ENCODE measurements at regions not wholly inside any gene's neighbourhood (a gene's known extent, or its start where the extent isn't known, plus 50 kb on each side); places are given as distances from the start of the nearest gene placed in this dataset.

DNA sequence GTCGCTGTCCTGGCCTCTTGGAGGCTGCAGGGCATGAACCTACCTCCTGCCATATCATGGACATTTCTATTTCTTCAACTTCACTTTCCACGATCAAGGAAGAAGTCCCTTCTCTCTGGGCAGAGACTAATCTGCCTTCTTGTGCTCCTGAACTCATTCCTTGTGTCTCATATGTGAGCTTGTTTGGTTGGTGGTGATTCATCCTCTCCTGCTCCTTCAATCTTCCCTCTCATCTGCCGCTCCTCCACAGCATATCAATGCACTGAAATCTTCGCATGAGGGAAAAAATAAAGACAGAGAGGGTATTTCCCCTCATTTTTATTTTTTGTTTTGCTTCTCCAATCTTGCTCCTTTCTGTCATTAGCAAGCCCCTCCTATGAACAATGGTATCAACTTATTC lies 571.7 kb upstream of the GOT2 start:
- H3K9me3 Mint-ChIP-seq (ENCODE audit: low read depth) = peaks cover 7% of the 10 kb centered on the region
- DNase-seq (no peak), ATAC-seq (no peak)
- no peak overlapping the region for H3K27ac Mint-ChIP-seq
- CTCF ChIA-PET = no interaction called here
- no peaks in the 10 kb centered on the region for H3K4me1 Mint-ChIP-seq
- H3K27me3 Mint-ChIP-seq = no peaks in the 10 kb centered on the region
- H3K4me3 Mint-ChIP-seq = no peak overlapping the region
- H3K36me3 Mint-ChIP-seq = no peaks in the 10 kb centered on the region

DNA sequence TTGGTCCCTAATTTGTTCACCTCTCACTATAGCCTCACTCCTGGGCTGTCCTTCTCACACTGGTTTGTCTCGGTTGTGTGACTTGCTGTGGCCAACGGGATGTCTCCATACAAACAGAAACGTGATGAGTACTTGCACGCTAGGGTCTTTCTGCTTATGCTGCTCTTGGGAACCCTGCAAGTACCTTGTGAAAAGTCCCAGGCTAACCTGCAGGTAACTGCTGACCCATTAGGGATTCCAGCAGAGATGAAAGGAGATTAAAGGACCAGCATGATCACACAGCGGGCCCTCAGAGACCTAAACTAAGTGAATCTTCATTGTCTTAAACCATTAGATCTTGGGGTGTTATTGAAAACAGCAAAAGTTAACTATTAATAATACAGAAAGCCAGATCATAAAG lies 562.8 kb upstream of the GOT2 start:
- no peaks in the 10 kb centered on the region for H3K27me3 Mint-ChIP-seq
- H3K9me3 Mint-ChIP-seq (ENCODE audit: low read depth) = peaks cover 4% of the 10 kb centered on the region
- H3K4me1 Mint-ChIP-seq = no peaks in the 10 kb centered on the region
- H3K27ac Mint-ChIP-seq = no peak overlapping the region
- DNase-seq (no peak), ATAC-seq (no peak)
- H3K4me3 Mint-ChIP-seq = no peak overlapping the region
- no peaks in the 10 kb centered on the region for H3K36me3 Mint-ChIP-seq
- CTCF ChIA-PET = no interaction called here

DNA sequence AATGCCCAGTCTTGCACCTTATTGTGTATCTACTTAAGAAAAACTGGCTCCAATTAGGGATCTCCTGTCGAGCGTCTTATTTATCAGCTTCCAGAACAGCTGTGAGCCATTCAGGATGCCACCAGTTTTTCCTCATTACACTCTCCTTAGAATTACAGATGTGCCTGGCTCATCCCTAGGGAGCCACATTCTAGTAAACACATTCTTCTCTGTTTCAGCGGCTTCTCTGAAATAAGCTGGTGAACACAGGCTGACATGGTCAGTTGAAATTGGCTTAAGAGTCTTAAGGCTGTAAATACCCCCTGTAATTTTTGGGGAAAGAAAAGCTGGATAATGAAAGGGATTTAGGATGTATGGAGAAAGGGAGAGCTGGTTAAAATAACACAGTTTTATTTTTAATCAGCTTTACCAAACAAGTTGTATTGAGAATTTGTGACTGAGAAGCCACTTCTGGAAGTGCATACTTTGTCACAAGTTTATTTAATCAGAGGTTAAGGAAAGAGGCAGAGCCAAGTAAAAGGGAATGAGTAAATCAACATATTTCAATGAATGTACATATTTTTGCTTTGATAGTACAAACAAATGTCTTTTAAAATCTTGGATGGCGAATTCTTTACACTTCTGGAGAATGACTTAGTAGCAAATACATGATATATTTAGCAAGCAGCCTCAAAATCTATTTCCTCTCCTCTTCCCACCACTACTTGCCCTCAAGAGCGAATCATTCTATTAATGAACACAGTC lies 562.0 kb upstream of the GOT2 start:
- no peak overlapping the region for H3K27ac Mint-ChIP-seq
- no peaks in the 10 kb centered on the region for H3K4me1 Mint-ChIP-seq
- no peak for DNase-seq
- peaks cover 4% of the 10 kb centered on the region for H3K9me3 Mint-ChIP-seq (ENCODE audit: low read depth)
- no peak for ATAC-seq
- CTCF ChIA-PET = no interaction called here
- H3K36me3 Mint-ChIP-seq = no peaks in the 10 kb centered on the region
- H3K4me3 Mint-ChIP-seq = no peak overlapping the region
- no peaks in the 10 kb centered on the region for H3K27me3 Mint-ChIP-seq

DNA sequence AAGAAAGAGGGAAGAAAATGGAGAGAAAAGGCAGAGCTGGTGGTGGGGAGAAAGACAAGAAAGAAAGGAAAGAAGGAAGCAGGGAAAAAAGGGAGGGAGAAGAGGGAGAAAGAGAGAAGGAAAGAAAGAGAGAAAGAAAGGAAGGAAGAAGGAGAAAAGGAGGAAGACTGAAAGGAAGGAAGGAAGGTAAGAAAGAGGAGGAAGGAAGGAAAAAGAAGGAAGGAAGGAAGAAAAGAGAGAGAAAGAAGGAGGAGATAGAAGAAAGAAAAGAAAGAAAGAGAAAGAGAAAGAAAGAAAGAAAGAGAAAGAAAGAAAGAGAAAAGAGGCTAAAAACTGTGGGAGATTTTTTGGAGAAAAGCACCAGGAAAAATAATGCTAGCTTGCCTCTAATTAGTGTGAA lies 561.4 kb upstream of the GOT2 start:
- no peaks in the 10 kb centered on the region for H3K36me3 Mint-ChIP-seq
- H3K4me1 Mint-ChIP-seq = no peaks in the 10 kb centered on the region
- DNase-seq (no peak), ATAC-seq (no peak)
- H3K9me3 Mint-ChIP-seq (ENCODE audit: low read depth) = peaks cover 6% of the 10 kb centered on the region
- H3K27ac Mint-ChIP-seq = no peak overlapping the region
- no peak overlapping the region for H3K4me3 Mint-ChIP-seq
- no peaks in the 10 kb centered on the region for H3K27me3 Mint-ChIP-seq
- CTCF ChIA-PET = no interaction called here

DNA sequence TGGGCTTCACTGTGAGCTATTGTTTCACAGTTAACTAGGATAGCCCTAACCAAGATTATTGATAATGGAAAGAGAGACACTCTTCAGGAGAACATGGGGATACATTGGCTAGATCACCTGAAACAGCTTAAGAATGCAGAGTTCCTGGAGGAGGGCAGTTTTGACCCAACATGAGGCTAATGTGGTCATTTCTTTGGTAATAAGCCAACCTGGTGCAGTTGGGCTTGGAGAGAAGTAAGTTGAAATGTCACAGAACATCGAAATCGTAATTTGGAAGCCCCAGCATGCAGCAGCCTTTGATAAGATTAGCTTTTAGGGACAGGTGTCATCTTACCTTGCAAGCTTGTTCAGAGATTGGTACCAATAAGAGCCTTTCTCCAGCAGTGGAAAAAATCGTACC lies 556.6 kb upstream of the GOT2 start:
- CTCF ChIA-PET = no interaction called here
- no peaks in the 10 kb centered on the region for H3K27me3 Mint-ChIP-seq
- ATAC-seq (no peak), DNase-seq (no peak)
- no peak overlapping the region for H3K4me3 Mint-ChIP-seq
- H3K4me1 Mint-ChIP-seq = no peaks in the 10 kb centered on the region
- H3K9me3 Mint-ChIP-seq (ENCODE audit: low read depth) = peaks cover 11% of the 10 kb centered on the region
- H3K36me3 Mint-ChIP-seq = no peaks in the 10 kb centered on the region
- no peak overlapping the region for H3K27ac Mint-ChIP-seq

DNA sequence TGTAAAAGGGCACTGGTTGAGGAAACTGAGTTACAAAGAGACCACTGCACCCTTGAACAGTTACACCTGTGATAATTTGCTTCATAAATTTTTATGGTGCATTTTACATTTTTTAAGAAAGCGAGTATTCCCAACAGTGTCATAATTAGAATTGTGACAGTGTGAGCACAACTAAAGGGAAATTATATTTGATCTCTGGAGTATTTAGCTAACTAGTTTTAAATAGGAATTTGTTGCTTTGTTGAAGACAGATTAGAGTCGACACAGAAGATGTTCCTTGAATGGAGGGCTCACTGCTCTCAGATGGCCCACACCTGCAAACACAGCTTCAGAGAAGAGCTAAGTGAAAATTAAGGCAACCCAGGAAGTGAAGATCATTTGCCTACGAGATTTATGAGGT lies 555.0 kb upstream of the GOT2 start:
- no peak for DNase-seq
- Mint-ChIP-seq H3K27ac (no peak overlapping the region), H3K4me3 (no peak overlapping the region), H3K36me3 (no peaks in the 10 kb centered on the region), H3K9me3 (ENCODE audit: low read depth) (peaks cover 12% of the 10 kb centered on the region), H3K4me1 (no peaks in the 10 kb centered on the region), H3K27me3 (no peaks in the 10 kb centered on the region)
- CTCF ChIA-PET = no interaction called here
- no peak for ATAC-seq

DNA sequence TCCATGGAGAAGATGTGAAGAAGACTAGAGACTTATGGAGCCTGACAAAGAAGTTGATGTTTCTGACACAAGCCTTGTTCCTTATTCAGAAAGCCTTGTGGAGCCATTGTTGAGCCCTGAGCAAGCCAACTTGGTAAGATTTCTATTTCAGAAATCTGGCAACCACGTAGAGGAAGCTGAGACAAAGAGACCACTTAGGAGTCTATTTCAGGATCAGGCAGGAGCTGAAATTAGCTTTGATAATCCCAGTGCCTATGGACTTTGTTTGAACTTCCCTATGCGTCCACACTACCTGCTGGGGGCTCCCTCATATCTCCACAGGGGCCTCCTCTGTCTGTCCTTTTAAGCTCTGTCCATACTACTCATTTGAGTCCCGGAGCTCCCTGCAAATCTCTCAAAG lies 540.0 kb upstream of the GOT2 start:
- CTCF ChIA-PET = no interaction called here
- no peak overlapping the region for H3K27ac Mint-ChIP-seq
- ATAC-seq (no peak), DNase-seq (no peak)
- H3K4me1 Mint-ChIP-seq = no peaks in the 10 kb centered on the region
- H3K27me3 Mint-ChIP-seq = no peaks in the 10 kb centered on the region
- H3K9me3 Mint-ChIP-seq (ENCODE audit: low read depth) = peaks cover 2% of the 10 kb centered on the region
- H3K36me3 Mint-ChIP-seq = no peaks in the 10 kb centered on the region
- H3K4me3 Mint-ChIP-seq = no peak overlapping the region

DNA sequence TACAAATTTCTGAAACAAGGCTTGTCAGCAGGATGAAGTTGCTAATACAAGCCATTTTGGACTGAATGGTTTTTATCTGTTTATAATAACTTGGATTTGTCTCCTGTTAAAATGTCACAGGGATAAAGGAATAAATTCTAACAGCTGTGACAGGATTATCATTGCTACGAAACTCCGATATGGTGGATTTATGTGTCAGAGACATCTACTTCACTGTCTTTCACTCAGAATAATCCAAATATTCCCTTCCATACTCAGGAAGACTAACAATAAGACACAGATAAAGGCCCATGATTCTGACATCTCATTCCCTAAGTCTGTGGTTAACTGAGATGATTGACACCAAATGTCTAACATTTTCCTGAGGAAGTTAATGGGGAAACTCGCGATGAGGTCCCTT lies 529.8 kb upstream of the GOT2 start:
- H3K9me3 Mint-ChIP-seq (ENCODE audit: low read depth) = peaks cover 7% of the 10 kb centered on the region
- no peaks in the 10 kb centered on the region for H3K36me3 Mint-ChIP-seq
- no peak for ATAC-seq
- H3K4me1 Mint-ChIP-seq = no peaks in the 10 kb centered on the region
- H3K27me3 Mint-ChIP-seq = no peaks in the 10 kb centered on the region
- no peak for DNase-seq
- H3K4me3 Mint-ChIP-seq = no peak overlapping the region
- H3K27ac Mint-ChIP-seq = no peak overlapping the region
- CTCF ChIA-PET = no interaction called here

DNA sequence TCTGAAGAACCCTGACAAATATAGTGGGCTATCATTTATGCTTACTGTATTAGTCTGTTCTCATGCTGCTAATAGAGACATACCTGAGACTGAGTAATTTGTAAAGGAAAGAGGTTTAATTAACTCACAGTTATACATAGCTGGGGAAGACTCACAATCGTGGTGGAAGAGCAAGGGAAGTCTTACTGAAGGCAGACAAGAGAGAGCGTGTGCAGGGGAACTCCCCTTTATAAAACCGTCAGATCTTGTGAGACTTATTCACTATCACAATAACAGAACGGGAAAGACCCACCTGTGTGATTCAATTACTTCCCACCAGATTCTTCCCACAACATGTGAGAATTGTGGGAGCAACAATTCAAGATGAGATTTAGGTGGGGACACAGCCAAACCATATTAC lies 526.8 kb upstream of the GOT2 start:
- no peak for ATAC-seq
- Mint-ChIP-seq H3K36me3 (no peaks in the 10 kb centered on the region), H3K4me1 (no peaks in the 10 kb centered on the region), H3K9me3 (ENCODE audit: low read depth) (peaks cover 3% of the 10 kb centered on the region), H3K4me3 (no peak overlapping the region), H3K27ac (no peak overlapping the region), H3K27me3 (no peaks in the 10 kb centered on the region)
- CTCF ChIA-PET = no interaction called here
- DNase-seq = no peak

DNA sequence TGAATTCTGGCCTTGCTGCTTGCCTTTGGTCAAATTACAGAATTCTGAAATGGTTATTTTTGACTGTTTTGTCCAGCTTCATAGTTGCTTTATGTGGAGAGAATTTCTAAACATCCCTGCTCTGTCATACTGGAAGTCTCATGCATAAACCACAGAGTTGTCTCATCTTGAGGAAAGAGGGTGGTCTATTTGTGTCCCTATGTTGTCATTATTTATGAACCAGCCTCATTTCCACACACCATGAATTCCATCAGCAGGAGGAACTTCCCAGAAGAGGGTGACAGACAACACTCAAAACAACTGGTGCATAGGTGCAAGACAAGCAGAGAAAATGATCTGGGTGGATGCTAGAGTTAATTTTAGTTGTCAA lies 525.8 kb upstream of the GOT2 start:
- Mint-ChIP-seq H3K27ac (no peak overlapping the region), H3K36me3 (no peaks in the 10 kb centered on the region), H3K4me1 (no peaks in the 10 kb centered on the region), H3K4me3 (no peak overlapping the region), H3K27me3 (no peaks in the 10 kb centered on the region), H3K9me3 (ENCODE audit: low read depth) (peaks cover 3% of the 10 kb centered on the region)
- ATAC-seq (no peak), DNase-seq (no peak)
- CTCF ChIA-PET = no interaction called here

DNA sequence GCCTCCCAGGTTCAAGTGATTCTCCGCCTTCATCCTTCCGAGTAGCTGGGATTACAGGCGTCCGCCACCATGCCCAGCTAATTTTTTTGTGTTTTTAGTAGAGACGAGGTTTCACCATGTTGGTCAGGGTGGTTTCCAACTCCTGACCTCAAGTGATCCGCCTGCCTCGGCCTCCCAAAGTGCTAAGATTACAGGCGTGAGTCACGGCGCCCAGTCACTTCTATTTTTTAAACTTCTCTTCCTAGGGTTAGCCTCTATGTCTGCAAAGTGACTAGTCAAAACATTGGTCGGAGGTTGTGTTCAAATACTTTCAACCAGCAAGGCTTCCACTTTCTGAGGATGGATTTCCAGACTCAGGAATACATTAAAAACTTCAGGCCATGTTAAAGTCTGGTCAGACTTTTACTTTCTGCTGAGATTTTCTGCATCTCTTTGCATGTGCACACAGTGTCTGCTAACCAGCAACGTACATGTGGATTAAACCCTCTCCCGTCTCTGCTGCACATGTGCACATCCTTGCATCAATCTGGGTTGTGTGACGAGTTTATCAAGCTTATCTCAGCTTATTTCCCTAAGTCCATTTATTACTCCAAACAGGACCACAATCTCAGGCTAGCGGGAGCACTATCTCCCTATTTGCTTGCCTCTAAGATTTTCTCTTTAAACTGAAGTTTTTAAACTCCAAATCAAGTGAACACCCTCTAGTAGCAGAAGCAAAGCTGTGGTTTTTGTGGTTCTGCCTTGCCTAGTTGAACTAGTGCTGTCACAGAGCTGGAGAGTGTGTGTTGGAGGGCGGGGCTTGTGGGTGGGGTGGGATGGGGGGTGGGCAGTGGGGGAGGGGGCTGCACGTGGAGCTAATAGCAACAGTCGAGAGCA lies 525.2 kb upstream of the GOT2 start:
- no peaks in the 10 kb centered on the region for H3K27me3 Mint-ChIP-seq
- peaks cover 4% of the 10 kb centered on the region for H3K9me3 Mint-ChIP-seq (ENCODE audit: low read depth)
- no peaks in the 10 kb centered on the region for H3K4me1 Mint-ChIP-seq
- CTCF ChIA-PET = no interaction called here
- H3K4me3 Mint-ChIP-seq = no peak overlapping the region
- H3K36me3 Mint-ChIP-seq = no peaks in the 10 kb centered on the region
- DNase-seq = no peak
- ATAC-seq = no peak
- no peak overlapping the region for H3K27ac Mint-ChIP-seq

DNA sequence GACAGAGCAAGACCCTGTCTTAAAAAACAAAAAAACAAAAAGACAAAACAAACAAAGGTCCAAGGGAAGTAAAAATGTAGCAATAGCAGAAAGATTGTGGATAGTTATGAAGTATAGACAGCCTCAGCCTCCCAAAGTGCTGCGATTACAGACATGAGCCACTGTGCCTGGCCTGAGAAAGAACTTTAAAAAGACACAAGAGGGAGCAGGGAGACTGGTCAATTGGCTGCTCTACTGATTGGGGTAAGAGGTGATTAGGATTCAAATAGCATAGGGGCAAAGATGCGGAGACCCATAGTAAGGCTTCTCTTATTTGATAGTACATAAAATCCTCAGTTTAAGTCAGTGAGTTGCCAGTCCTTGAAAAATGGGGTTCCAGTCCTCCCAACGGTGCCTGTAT lies 518.2 kb upstream of the GOT2 start:
- Mint-ChIP-seq H3K27ac (no peak overlapping the region), H3K9me3 (ENCODE audit: low read depth) (peaks cover 2% of the 10 kb centered on the region), H3K4me3 (no peak overlapping the region), H3K36me3 (no peaks in the 10 kb centered on the region), H3K27me3 (no peaks in the 10 kb centered on the region), H3K4me1 (no peaks in the 10 kb centered on the region)
- CTCF ChIA-PET = no interaction called here
- ATAC-seq (no peak), DNase-seq (no peak)

DNA sequence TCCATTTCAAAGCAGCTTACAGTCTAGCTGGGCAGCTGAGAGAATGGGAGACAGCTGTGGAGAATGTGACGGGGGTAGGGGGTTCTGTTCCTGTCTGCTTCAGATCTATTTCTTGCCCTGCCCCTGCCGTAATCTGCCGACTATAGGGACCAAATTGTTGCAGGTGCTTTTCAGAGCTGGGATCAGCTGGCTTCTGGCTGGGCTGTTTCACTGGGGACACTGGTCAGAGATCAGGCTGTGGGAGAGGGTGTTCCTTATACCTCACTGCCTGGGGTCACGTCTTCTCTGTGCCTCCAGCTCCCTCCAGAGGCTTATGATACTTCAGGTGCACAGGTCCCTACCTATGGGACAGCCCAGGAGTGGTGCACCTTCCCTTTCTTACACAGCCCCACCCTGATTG lies 514.9 kb upstream of the GOT2 start:
- Mint-ChIP-seq H3K4me3 (no peak overlapping the region), H3K9me3 (ENCODE audit: low read depth) (peaks cover 3% of the 10 kb centered on the region), H3K36me3 (no peaks in the 10 kb centered on the region), H3K4me1 (no peaks in the 10 kb centered on the region), H3K27ac (no peak overlapping the region), H3K27me3 (no peaks in the 10 kb centered on the region)
- DNase-seq (no peak), ATAC-seq (no peak)
- CTCF ChIA-PET = no interaction called here

DNA sequence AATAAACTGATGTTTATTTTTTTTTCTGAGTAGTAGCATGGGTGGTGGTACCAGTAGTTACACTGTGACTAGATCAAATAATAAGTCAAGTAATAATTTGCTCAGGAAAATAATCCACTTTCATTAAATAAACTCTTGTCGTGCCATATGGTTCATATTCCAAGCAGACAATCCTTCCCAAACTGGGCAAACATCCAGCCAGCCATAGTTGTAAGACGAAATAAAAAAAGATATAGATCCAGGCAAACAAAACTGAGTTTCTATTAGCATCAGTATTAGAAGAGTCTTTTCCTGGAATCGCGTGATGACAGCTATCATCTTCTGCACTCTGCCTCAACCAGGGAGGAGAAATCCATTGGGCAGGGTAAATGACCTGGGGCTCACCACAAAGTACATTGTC lies 508.4 kb upstream of the GOT2 start:
- no peaks in the 10 kb centered on the region for H3K4me1 Mint-ChIP-seq
- CTCF ChIA-PET = no interaction called here
- H3K36me3 Mint-ChIP-seq = no peaks in the 10 kb centered on the region
- DNase-seq = no peak
- H3K27ac Mint-ChIP-seq = no peak overlapping the region
- H3K4me3 Mint-ChIP-seq = no peak overlapping the region
- peaks cover 3% of the 10 kb centered on the region for H3K9me3 Mint-ChIP-seq (ENCODE audit: low read depth)
- ATAC-seq = no peak
- no peaks in the 10 kb centered on the region for H3K27me3 Mint-ChIP-seq

All from activated CD8-positive, alpha-beta memory T cell treated with anti-CD3 and anti-CD28 coated beads, Interleukin-2, amount 10 ng/mL, durations not matched to agents 7 days and 5 days (primary cell).